ENCODE measurements at regions not wholly inside any gene's neighbourhood (a gene's known extent, or its start where the extent isn't known, plus 50 kb on each side); places are given as distances from the start of the nearest gene placed in this dataset.

DNA sequence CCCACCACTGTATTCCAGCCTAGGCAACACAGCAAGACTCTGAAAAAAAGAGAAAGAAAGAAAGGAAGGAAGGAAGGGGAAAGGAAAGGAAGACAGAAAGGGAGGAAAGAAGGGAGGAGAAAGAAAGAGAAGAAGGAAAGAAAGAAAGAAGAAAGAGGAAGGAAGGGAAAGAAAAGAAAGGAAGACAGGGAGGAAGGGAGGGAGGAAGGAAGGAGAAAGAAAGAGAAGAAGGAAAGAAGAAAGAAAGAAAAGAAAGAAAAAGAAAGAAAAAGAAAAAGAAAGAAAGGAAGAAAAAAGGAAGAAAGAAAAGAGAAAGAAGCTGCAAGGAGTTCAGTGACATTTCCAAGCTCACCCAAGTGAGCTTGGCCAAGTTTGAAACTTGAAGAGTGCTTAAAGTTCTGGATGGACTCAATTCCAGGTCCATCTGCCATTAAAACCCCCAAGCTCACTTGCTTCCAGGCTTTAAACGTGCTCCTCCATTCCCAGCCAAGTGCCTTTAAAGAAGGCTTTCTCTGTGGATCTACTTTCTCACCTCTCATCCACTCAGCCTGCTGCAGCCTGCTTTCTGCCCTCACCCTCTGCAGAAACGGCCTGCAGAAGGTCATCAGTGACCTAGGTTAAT is 101.5 kb downstream of the VCPKMT start:
- no peak for ATAC-seq
- no peak for TF ChIP-seq ZFP3 (CRISPR knock-in tag; IDR thresholded peaks at IDR 0.05)
- TF ChIP-seq TOX (CRISPR knock-in tag; IDR thresholded peaks at IDR 0.05; ENCODE audit: borderline replicate concordance), result no peak
- TF ChIP-seq, protein P1, sequence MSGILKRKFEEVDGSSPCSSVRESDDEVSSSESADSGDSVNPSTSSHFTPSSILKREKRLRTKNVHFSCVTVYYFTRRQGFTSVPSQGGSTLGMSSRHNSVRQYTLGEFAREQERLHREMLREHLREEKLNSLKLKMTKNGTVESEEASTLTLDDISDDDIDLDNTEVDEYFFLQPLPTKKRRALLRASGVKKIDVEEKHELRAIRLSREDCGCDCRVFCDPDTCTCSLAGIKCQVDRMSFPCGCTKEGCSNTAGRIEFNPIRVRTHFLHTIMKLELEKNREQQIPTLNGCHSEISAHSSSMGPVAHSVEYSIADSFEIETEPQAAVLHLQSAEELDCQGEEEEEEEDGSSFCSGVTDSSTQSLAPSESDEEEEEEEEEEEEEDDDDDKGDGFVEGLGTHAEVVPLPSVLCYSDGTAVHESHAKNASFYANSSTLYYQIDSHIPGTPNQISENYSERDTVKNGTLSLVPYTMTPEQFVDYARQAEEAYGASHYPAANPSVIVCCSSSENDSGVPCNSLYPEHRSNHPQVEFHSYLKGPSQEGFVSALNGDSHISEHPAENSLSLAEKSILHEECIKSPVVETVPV (CRISPR knock-in tag; IDR thresholded peaks at IDR 0.05), result no peak
- TF ChIP-seq ZNF8 (CRISPR knock-in tag; IDR thresholded peaks at IDR 0.05), result no peak
- TF ChIP-seq, protein P2, sequence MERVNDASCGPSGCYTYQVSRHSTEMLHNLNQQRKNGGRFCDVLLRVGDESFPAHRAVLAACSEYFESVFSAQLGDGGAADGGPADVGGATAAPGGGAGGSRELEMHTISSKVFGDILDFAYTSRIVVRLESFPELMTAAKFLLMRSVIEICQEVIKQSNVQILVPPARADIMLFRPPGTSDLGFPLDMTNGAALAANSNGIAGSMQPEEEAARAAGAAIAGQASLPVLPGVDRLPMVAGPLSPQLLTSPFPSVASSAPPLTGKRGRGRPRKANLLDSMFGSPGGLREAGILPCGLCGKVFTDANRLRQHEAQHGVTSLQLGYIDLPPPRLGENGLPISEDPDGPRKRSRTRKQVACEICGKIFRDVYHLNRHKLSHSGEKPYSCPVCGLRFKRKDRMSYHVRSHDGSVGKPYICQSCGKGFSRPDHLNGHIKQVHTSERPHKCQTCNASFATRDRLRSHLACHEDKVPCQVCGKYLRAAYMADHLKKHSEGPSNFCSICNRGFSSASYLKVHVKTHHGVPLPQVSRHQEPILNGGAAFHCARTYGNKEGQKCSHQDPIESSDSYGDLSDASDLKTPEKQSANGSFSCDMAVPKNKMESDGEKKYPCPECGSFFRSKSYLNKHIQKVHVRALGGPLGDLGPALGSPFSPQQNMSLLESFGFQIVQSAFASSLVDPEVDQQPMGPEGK (CRISPR knock-in tag; IDR thresholded peaks at IDR 0.05; ENCODE audit: borderline replicate concordance), result no peak
- TF ChIP-seq TCF4 (CRISPR knock-in tag; IDR thresholded peaks at IDR 0.05; ENCODE audit: borderline replicate concordance), result no peak
- TF ChIP-seq, protein P3, sequence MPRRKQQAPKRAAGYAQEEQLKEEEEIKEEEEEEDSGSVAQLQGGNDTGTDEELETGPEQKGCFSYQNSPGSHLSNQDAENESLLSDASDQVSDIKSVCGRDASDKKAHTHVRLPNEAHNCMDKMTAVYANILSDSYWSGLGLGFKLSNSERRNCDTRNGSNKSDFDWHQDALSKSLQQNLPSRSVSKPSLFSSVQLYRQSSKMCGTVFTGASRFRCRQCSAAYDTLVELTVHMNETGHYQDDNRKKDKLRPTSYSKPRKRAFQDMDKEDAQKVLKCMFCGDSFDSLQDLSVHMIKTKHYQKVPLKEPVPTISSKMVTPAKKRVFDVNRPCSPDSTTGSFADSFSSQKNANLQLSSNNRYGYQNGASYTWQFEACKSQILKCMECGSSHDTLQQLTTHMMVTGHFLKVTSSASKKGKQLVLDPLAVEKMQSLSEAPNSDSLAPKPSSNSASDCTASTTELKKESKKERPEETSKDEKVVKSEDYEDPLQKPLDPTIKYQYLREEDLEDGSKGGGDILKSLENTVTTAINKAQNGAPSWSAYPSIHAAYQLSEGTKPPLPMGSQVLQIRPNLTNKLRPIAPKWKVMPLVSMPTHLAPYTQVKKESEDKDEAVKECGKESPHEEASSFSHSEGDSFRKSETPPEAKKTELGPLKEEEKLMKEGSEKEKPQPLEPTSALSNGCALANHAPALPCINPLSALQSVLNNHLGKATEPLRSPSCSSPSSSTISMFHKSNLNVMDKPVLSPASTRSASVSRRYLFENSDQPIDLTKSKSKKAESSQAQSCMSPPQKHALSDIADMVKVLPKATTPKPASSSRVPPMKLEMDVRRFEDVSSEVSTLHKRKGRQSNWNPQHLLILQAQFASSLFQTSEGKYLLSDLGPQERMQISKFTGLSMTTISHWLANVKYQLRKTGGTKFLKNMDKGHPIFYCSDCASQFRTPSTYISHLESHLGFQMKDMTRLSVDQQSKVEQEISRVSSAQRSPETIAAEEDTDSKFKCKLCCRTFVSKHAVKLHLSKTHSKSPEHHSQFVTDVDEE (CRISPR knock-in tag; IDR thresholded peaks at IDR 0.05), result no peak
- TF ChIP-seq ZC3H10 (CRISPR knock-in tag; IDR thresholded peaks at IDR 0.05), result no peak
- TF ChIP-seq, protein P4, sequence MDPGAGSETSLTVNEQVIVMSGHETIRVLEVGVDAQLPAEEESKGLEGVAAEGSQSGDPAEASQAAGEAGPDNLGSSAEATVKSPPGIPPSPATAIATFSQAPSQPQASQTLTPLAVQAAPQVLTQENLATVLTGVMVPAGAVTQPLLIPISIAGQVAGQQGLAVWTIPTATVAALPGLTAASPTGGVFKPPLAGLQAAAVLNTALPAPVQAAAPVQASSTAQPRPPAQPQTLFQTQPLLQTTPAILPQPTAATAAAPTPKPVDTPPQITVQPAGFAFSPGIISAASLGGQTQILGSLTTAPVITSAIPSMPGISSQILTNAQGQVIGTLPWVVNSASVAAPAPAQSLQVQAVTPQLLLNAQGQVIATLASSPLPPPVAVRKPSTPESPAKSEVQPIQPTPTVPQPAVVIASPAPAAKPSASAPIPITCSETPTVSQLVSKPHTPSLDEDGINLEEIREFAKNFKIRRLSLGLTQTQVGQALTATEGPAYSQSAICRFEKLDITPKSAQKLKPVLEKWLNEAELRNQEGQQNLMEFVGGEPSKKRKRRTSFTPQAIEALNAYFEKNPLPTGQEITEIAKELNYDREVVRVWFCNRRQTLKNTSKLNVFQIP (CRISPR knock-in tag; IDR thresholded peaks at IDR 0.05; ENCODE audit: borderline replicate concordance, low read depth), result no peak
- no peak for TF ChIP-seq ZNF565 (CRISPR knock-in tag; conservative IDR thresholded peaks at IDR 0.05; ENCODE audit: low read depth)
- no peak for TF ChIP-seq GLIS3 (CRISPR knock-in tag; IDR thresholded peaks at IDR 0.05)
- no peak for TF ChIP-seq SNAI2 (CRISPR knock-in tag; IDR thresholded peaks at IDR 0.05)
- TF ChIP-seq ESRRG (CRISPR knock-in tag; IDR thresholded peaks at IDR 0.05), result no peak
- no peak for TF ChIP-seq RARB (CRISPR knock-in tag; IDR thresholded peaks at IDR 0.05)
- TF ChIP-seq ARNTL (CRISPR knock-in tag; IDR thresholded peaks at IDR 0.05; ENCODE audit: borderline replicate concordance, low read depth), result no peak
- TF ChIP-seq, protein P5, sequence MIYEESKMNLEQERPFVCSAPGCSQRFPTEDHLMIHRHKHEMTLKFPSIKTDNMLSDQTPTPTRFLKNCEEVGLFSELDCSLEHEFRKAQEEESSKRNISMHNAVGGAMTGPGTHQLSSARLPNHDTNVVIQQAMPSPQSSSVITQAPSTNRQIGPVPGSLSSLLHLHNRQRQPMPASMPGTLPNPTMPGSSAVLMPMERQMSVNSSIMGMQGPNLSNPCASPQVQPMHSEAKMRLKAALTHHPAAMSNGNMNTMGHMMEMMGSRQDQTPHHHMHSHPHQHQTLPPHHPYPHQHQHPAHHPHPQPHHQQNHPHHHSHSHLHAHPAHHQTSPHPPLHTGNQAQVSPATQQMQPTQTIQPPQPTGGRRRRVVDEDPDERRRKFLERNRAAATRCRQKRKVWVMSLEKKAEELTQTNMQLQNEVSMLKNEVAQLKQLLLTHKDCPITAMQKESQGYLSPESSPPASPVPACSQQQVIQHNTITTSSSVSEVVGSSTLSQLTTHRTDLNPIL (CRISPR knock-in tag; IDR thresholded peaks at IDR 0.05; ENCODE audit: low read depth), result no peak
- no peak for TF ChIP-seq OSR1 (CRISPR knock-in tag; IDR thresholded peaks at IDR 0.05)
- no peak for TF ChIP-seq ZFP30 (CRISPR knock-in tag; IDR thresholded peaks at IDR 0.05)
- no peak for TF ChIP-seq ZNF70 (CRISPR knock-in tag; IDR thresholded peaks at IDR 0.05)

DNA sequence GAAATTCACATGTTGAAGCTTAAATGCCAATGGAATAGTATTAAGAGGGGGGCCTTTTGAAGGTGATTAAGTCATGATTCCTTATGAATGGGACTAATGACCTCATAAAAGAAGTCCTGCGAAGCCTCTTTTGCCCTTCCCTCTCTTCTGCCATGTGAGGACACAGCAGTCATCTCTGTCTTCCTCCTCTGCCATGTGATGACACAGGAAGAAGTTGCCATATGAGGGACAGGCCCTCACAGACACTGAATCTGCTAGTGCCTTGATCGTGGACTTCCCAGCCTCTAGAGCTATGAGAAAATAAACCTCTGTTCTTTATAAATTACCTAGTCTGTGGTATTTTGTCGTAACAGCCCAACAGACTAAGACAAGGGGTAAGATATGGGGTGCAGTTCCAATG is 100.7 kb downstream of the VCPKMT start:
- ATAC-seq, result no peak
- TF ChIP-seq OSR1 (CRISPR knock-in tag; IDR thresholded peaks at IDR 0.05) (no peak), CSDC2 (CRISPR knock-in tag; IDR thresholded peaks at IDR 0.05) (no peak), TOX (CRISPR knock-in tag; IDR thresholded peaks at IDR 0.05; ENCODE audit: borderline replicate concordance) (no peak), ZC3H10 (CRISPR knock-in tag; IDR thresholded peaks at IDR 0.05) (no peak), GLIS3 (CRISPR knock-in tag; IDR thresholded peaks at IDR 0.05) (no peak), ZNF70 (CRISPR knock-in tag; IDR thresholded peaks at IDR 0.05) (no peak), TCF4 (CRISPR knock-in tag; IDR thresholded peaks at IDR 0.05; ENCODE audit: borderline replicate concordance) (no peak), ESRRG (CRISPR knock-in tag; IDR thresholded peaks at IDR 0.05) (no peak), SNAI2 (CRISPR knock-in tag; IDR thresholded peaks at IDR 0.05) (no peak), PPARA (CRISPR knock-in tag; IDR thresholded peaks at IDR 0.05; ENCODE audit: borderline replicate concordance) (no peak)
- TF ChIP-seq, protein P4 (CRISPR knock-in tag; IDR thresholded peaks at IDR 0.05; ENCODE audit: borderline replicate concordance, low read depth), result no peak
- TF ChIP-seq, protein P5 (CRISPR knock-in tag; IDR thresholded peaks at IDR 0.05; ENCODE audit: low read depth), result no peak
- TF ChIP-seq, protein P2 (CRISPR knock-in tag; IDR thresholded peaks at IDR 0.05; ENCODE audit: borderline replicate concordance), result no peak
